Neural progenitor cell (in vitro differentiated cells): ENCODE measurements at regions not wholly inside any gene's neighbourhood (a gene's known extent, or its start where the extent isn't known, plus 50 kb on each side); places are given as distances from the start of the nearest gene placed in this dataset.

Experiments
- CTCF ChIP-seq: fragments of 200-600 bp; sonication (generic); IDR thresholded peaks from 2 replicates; pipeline ENCODE4 v1.5.1; 2017; ENCODE audit warnings: antibody characterized with exemption, mild to moderate bottlenecking
- EZH2 ChIP-seq: fragments of 200-600 bp; sonication (generic); IDR thresholded peaks from 2 replicates; pipeline ENCODE4 v1.6.1; 2017; ENCODE audit warnings: antibody characterized with exemption, mild to moderate bottlenecking, moderate library complexity
- EZH2phosphoT487 ChIP-seq: fragments of 200-600 bp; sonication (generic); IDR thresholded peaks from 2 replicates; pipeline ENCODE4 v1.6.1; 2017; ENCODE audit warnings: antibody characterized with exemption

DNA sequence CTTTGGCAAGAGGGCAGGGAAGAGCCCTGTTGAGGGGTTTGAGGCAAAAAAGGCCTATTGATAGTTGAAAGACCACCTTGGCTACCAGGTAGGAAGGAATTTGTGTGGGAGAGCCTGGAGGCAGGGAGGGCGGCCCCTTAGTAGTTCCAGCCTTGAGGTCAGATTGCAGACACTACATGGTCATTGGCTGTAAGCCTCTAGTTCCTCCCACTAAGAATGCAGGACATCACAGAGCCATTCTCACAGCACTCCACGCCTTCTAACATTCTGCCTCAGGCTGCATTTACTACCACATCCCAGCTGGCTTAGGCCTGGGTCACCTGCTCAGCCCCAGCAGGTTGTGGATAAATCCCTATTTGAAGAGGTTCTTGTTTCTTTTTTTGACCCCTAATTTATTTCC lies 91.0 kb upstream of the SNX9 start:
- TF ChIP-seq CTCF (no peak), EZH2 (no peak), EZH2phosphoT487 (no peak)
